B cell (primary cell): ENCODE measurements at regions not wholly inside any gene's neighbourhood (a gene's known extent, or its start where the extent isn't known, plus 50 kb on each side); places are given as distances from the start of the nearest gene placed in this dataset.

ENCODE experiments used
- CTCF ChIP-seq: fragments of 200-600 bp; IDR thresholded peaks from one replicate; pipeline ENCODE4 v1.8.0; 2022; ENCODE audit warnings: antibody characterized with exemption, mild to moderate bottlenecking
- EZH2 ChIP-seq: IDR thresholded peaks from 2 replicates; pipeline ENCODE4 v1.6.1; 2012; ENCODE audit warnings: borderline replicate concordance, low read depth, mild to moderate bottlenecking, moderate library complexity, low read length; ENCODE audit not compliant: insufficient read depth, poor library complexity, severe bottlenecking

- TF ChIP-seq CTCF = no peak
- no peak for TF ChIP-seq EZH2
Measured at GRCh38 chr1:98325646-98326440, 335.7 kb upstream of the SNX7 start.
